ENCODE measurements at regions not wholly inside any gene's neighbourhood (a gene's known extent, or its start where the extent isn't known, plus 50 kb on each side); places are given as distances from the start of the nearest gene placed in this dataset.

DNA sequence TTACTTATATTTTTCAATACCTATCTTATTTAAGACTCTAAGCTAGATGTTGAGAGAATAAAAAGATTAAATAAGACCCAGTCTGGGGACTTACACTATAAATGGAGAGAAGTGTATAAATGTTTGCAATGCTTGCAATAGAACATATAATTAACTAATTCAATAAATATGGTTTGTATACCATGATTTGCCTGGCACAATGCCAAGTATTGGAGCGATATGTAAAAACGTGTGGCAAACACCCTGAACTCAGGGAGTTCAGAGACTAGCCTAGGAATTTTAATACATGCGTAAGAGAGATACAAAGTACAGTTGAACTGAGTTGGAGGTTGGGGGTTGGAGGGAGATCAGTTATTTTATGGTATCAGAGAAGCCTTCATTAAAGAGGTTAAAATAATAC, 251.8 kb upstream of the DDX18 start:
- TF ChIP-seq, protein P1, sequence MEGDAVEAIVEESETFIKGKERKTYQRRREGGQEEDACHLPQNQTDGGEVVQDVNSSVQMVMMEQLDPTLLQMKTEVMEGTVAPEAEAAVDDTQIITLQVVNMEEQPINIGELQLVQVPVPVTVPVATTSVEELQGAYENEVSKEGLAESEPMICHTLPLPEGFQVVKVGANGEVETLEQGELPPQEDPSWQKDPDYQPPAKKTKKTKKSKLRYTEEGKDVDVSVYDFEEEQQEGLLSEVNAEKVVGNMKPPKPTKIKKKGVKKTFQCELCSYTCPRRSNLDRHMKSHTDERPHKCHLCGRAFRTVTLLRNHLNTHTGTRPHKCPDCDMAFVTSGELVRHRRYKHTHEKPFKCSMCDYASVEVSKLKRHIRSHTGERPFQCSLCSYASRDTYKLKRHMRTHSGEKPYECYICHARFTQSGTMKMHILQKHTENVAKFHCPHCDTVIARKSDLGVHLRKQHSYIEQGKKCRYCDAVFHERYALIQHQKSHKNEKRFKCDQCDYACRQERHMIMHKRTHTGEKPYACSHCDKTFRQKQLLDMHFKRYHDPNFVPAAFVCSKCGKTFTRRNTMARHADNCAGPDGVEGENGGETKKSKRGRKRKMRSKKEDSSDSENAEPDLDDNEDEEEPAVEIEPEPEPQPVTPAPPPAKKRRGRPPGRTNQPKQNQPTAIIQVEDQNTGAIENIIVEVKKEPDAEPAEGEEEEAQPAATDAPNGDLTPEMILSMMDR (IDR thresholded peaks at IDR 0.05): no peak
- no peak for TF ChIP-seq POLR2A (IDR thresholded peaks at IDR 0.05)

All from Peyer's patch (tissue), 4 donors.